SU-DHL-6 (cell line): ENCODE measurements at regions not wholly inside any gene's neighbourhood (a gene's known extent, or its start where the extent isn't known, plus 50 kb on each side); places are given as distances from the start of the nearest gene placed in this dataset.

Experiments
- H2AFZ ChIP-seq: fragments of 200-600 bp; sonication (generic); 2 replicates; pipeline ENCODE4 v1.6.1; 2014; ENCODE audit warnings: low read depth, mild to moderate bottlenecking, moderate library complexity, mixed read lengths, antibody characterized with exemption, low read length; ENCODE audit not compliant: severe bottlenecking
- H3F3A ChIP-seq: fragments of 200-600 bp; shearing (Covaris generic); 2 replicates; pipeline ENCODE4 v1.6.0; 2016; ENCODE audit warnings: antibody characterized with exemption, mild to moderate bottlenecking; ENCODE audit not compliant: insufficient read depth
- H3K27ac ChIP-seq: fragments of 200-600 bp; sonication (generic); 2 replicates; pipeline ENCODE4 v1.5.1; 2016; ENCODE audit warnings: low read depth, mild to moderate bottlenecking, low read length, moderate library complexity, mixed read lengths
- H3K27me3 ChIP-seq: fragments of 200-600 bp; sonication (generic), shearing (Covaris generic); 2 replicates; pipeline ENCODE4 v1.6.0; 2014; ENCODE audit warnings: mild to moderate bottlenecking, low read length
- H3K36me3 ChIP-seq: fragments of 200-600 bp; sonication (generic); 2 replicates; pipeline ENCODE4 v1.6.1; 2014; ENCODE audit warnings: mild to moderate bottlenecking, low read length, mixed read lengths
- H3K4me2 ChIP-seq: fragments of 300-600, 200-600 bp; shearing (Covaris generic), sonication (generic); 2 replicates; pipeline ENCODE4 v1.6.0; 2014; ENCODE audit warnings: low read length, low read depth, mild to moderate bottlenecking; ENCODE audit not compliant: poor library complexity, severe bottlenecking
- H3K4me3 ChIP-seq: fragments of 200-600 bp; sonication (generic); 2 replicates; pipeline ENCODE4 v1.5.1; 2014; ENCODE audit warnings: antibody characterized with exemption, low read length, mild to moderate bottlenecking, mixed read lengths; ENCODE audit not compliant: insufficient read depth, poor library complexity, severe bottlenecking
- H3K79me2 ChIP-seq: fragments of 200-600 bp; sonication (generic); 2 replicates; pipeline ENCODE4 v1.6.1; 2014; ENCODE audit warnings: mild to moderate bottlenecking, low read length, moderate library complexity; ENCODE audit not compliant: insufficient read depth
- H3K9ac ChIP-seq: fragments of 200-600 bp; sonication (generic); 2 replicates; pipeline ENCODE4 v1.7.0; 2014; ENCODE audit warnings: mild to moderate bottlenecking, low read length
- H3K9me2 ChIP-seq: fragments of 200-600 bp; sonication (generic); replicated peaks from 2 replicates; pipeline ENCODE4 v1.6.1; 2014; ENCODE audit warnings: low read length; ENCODE audit not compliant: insufficient read depth
- H3K9me3 ChIP-seq: fragments of 200-600 bp; sonication (generic); 2 replicates; pipeline ENCODE4 v1.6.1; 2014; ENCODE audit warnings: low read length, mixed read lengths; ENCODE audit not compliant: insufficient read depth
- H4K20me1 ChIP-seq: fragments of 200-600 bp; sonication (generic); 2 replicates; pipeline ENCODE4 v1.6.1; 2014; ENCODE audit warnings: low read depth, mild to moderate bottlenecking, antibody characterized with exemption, low read length, moderate library complexity, mixed read lengths
- CTCF ChIP-seq: fragments of 200-600 bp; sonication (generic); IDR thresholded peaks from one replicate; pipeline ENCODE4 v1.5.1; 2017; ENCODE audit warnings: antibody characterized with exemption, mild to moderate bottlenecking, low read length, moderate library complexity; ENCODE audit not compliant: insufficient read depth, poor library complexity, severe bottlenecking
- EZH2phosphoT487 ChIP-seq: fragments of 200-600 bp; sonication (generic), shearing (Covaris generic); conservative IDR thresholded peaks from 2 replicates; pipeline ENCODE4 v1.6.1; 2018; ENCODE audit warnings: mild to moderate bottlenecking, antibody characterized with exemption, low read length, moderate library complexity, mixed read lengths

- no peak overlapping the region for H3K4me3 ChIP-seq
- no peak overlapping the region for H3K4me2 ChIP-seq
- no peaks in the 10 kb centered on the region for H3F3A ChIP-seq
- H3K9ac ChIP-seq: no peak overlapping the region
- H3K27me3 ChIP-seq: no peaks in the 10 kb centered on the region
- no peak overlapping the region for H3K27ac ChIP-seq
- H3K36me3 ChIP-seq: no peaks in the 10 kb centered on the region
- no peaks in the 10 kb centered on the region for H4K20me1 ChIP-seq
- no peak overlapping the region for H2AFZ ChIP-seq
- H3K79me2 ChIP-seq: no peaks in the 10 kb centered on the region
- no peaks in the 10 kb centered on the region for H3K9me3 ChIP-seq
- no peaks in the 10 kb centered on the region for H3K9me2 ChIP-seq
- TF ChIP-seq EZH2phosphoT487 (no peak), CTCF (no peak)
Measured at GRCh38 chr6:8944548-8944947, 509.2 kb upstream of the SLC35B3 start.

GRCh38 chr6:8943073-8943472 is 507.7 kb upstream of the SLC35B3 start:
- H3K27ac ChIP-seq: no peak overlapping the region
- TF ChIP-seq EZH2phosphoT487 (no peak), CTCF (no peak)
- no peaks in the 10 kb centered on the region for H4K20me1 ChIP-seq
- H3K79me2 ChIP-seq: no peaks in the 10 kb centered on the region
- H3F3A ChIP-seq: no peaks in the 10 kb centered on the region
- H2AFZ ChIP-seq: no peak overlapping the region
- no peaks in the 10 kb centered on the region for H3K9me2 ChIP-seq
- no peak overlapping the region for H3K4me3 ChIP-seq
- no peaks in the 10 kb centered on the region for H3K36me3 ChIP-seq
- no peak overlapping the region for H3K4me2 ChIP-seq
- H3K27me3 ChIP-seq: no peaks in the 10 kb centered on the region
- no peaks in the 10 kb centered on the region for H3K9me3 ChIP-seq
- no peak overlapping the region for H3K9ac ChIP-seq

GRCh38 chr6:8941577-8941976 is 506.2 kb upstream of the SLC35B3 start:
- H3K36me3 ChIP-seq: no peaks in the 10 kb centered on the region
- H3K4me3 ChIP-seq: no peak overlapping the region
- no peaks in the 10 kb centered on the region for H3K27me3 ChIP-seq
- no peak overlapping the region for H2AFZ ChIP-seq
- no peaks in the 10 kb centered on the region for H3K9me2 ChIP-seq
- TF ChIP-seq EZH2phosphoT487: no peak
- no peak for TF ChIP-seq CTCF
- H3K27ac ChIP-seq: no peak overlapping the region
- no peaks in the 10 kb centered on the region for H3K79me2 ChIP-seq
- H3K9me3 ChIP-seq: no peaks in the 10 kb centered on the region
- no peak overlapping the region for H3K4me2 ChIP-seq
- H3F3A ChIP-seq: no peaks in the 10 kb centered on the region
- no peak overlapping the region for H3K9ac ChIP-seq
- H4K20me1 ChIP-seq: no peaks in the 10 kb centered on the region

DNA sequence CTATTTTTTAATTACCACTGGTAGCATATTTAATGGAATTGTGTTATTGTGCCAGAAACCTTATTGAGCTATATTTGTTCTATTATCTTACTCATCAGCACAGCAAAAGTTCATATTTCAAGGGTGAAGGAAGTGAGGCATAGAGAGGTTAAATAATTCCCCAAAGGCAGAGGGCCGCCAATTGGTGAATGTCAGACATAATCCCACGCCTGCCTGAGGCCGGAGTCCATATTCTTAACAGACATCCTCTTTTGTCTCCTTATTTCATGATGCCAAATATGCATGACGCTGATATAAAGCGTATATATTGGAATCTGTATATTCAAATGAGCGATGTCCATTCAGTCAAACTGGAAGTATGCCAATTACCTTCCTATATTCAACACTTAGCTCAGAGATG is 505.0 kb upstream of the SLC35B3 start:
- Histone ChIP-seq H2AFZ (no peak overlapping the region), H3K36me3 (no peaks in the 10 kb centered on the region), H3F3A (no peaks in the 10 kb centered on the region), H3K27ac (no peak overlapping the region), H3K79me2 (no peaks in the 10 kb centered on the region), H3K27me3 (no peaks in the 10 kb centered on the region), H3K4me2 (no peak overlapping the region), H3K4me3 (no peak overlapping the region), H3K9ac (no peak overlapping the region), H4K20me1 (no peaks in the 10 kb centered on the region), H3K9me2 (no peaks in the 10 kb centered on the region), H3K9me3 (no peaks in the 10 kb centered on the region)
- TF ChIP-seq CTCF (no peak), EZH2phosphoT487 (no peak)
